Lower lobe of right lung (tissue), 2 donors: ENCODE measurements at regions not wholly inside any gene's neighbourhood (a gene's known extent, or its start where the extent isn't known, plus 50 kb on each side); places are given as distances from the start of the nearest gene placed in this dataset.

Experiments used
- ATAC-seq, 2 donors: fragments of 200-7000 bp; cut with Tn5 transposase; one replicate each; pipeline ENCODE4 v1.9.1; 2020 to 2022; ENCODE audit warnings: mild to moderate bottlenecking in 2 of 2, moderate library complexity in 2 of 2
- DNase-seq: peaks from one replicate; pipeline ENCODE4 v3.0.0-alpha.2; 2020
- H3K27ac ChIP-seq: fragments of 200-600 bp; one replicate; pipeline ENCODE4 v1.8.0; 2022
- H3K27me3 ChIP-seq: fragments of 200-600 bp; one replicate; pipeline ENCODE4 v1.8.0; 2022; ENCODE audit warnings: low read depth
- H3K36me3 ChIP-seq: fragments of 200-600 bp; one replicate; pipeline ENCODE4 v1.8.0; 2022; ENCODE audit warnings: mild to moderate bottlenecking
- H3K4me1 ChIP-seq: fragments of 200-600 bp; one replicate; pipeline ENCODE4 v1.8.0; 2022
- H3K4me3 ChIP-seq: fragments of 200-600 bp; one replicate; pipeline ENCODE4 v1.8.0; 2022; ENCODE audit warnings: mild to moderate bottlenecking
- H3K9me3 ChIP-seq: fragments of 200-600 bp; one replicate; pipeline ENCODE4 v1.8.0; 2022
- CTCF ChIP-seq: fragments of 200-600 bp; IDR thresholded peaks from one replicate; pipeline ENCODE4 v1.8.0; 2022; ENCODE audit warnings: antibody characterized with exemption, mild to moderate bottlenecking
- intact Hi-C: fragments of 100-400 bp; cut with DNase I; formaldehyde crosslinking; loops from one replicate; pipeline ENCODE4 v1.11.0; 2022
- donor health status: DM: no; HTN: yes; CAD: no; lungs with severe emphysema.

GRCh38 chr10:78474743-78475142, 441.1 kb downstream of the RPS24 start:
- H3K4me1 ChIP-seq: no peaks in the 10 kb centered on the region
- intact Hi-C loops: no loop called here
- H3K4me3 ChIP-seq: no peak overlapping the region
- no peaks in the 10 kb centered on the region for H3K27me3 ChIP-seq
- H3K9me3 ChIP-seq: no peaks in the 10 kb centered on the region
- ATAC-seq (no peak), DNase-seq (no peak)
- no peak overlapping the region for H3K27ac ChIP-seq
- H3K36me3 ChIP-seq: no peaks in the 10 kb centered on the region
- TF ChIP-seq CTCF: no peak

- DNase-seq (no peak), ATAC-seq (no peak)
- intact Hi-C loops: no loop called here
- TF ChIP-seq CTCF: no peak
- Histone ChIP-seq H3K4me3 (no peak overlapping the region), H3K4me1 (no peaks in the 10 kb centered on the region), H3K27ac (no peak overlapping the region), H3K27me3 (no peaks in the 10 kb centered on the region), H3K36me3 (no peaks in the 10 kb centered on the region), H3K9me3 (no peaks in the 10 kb centered on the region)
Observed at GRCh38 chr10:78475437-78475836, 441.8 kb downstream of the RPS24 start.

GRCh38 chr10:78476156-78476555, 442.5 kb downstream of the RPS24 start:
- Histone ChIP-seq H3K27ac (no peak overlapping the region), H3K27me3 (no peaks in the 10 kb centered on the region), H3K9me3 (no peaks in the 10 kb centered on the region), H3K4me1 (no peaks in the 10 kb centered on the region), H3K36me3 (no peaks in the 10 kb centered on the region), H3K4me3 (no peak overlapping the region)
- ATAC-seq (no peak), DNase-seq (no peak)
- no peak for TF ChIP-seq CTCF
- intact Hi-C loops: no loop called here

GRCh38 chr10:78476844-78477243, 443.2 kb downstream of the RPS24 start:
- intact Hi-C loops: no loop called here
- ATAC-seq (no peak), DNase-seq (no peak)
- Histone ChIP-seq H3K27ac (no peak overlapping the region), H3K9me3 (no peaks in the 10 kb centered on the region), H3K36me3 (no peaks in the 10 kb centered on the region), H3K4me3 (no peak overlapping the region), H3K4me1 (no peaks in the 10 kb centered on the region), H3K27me3 (no peaks in the 10 kb centered on the region)
- TF ChIP-seq CTCF: no peak

GRCh38 chr10:78478919-78479318, 445.3 kb downstream of the RPS24 start:
- no peaks in the 10 kb centered on the region for H3K4me1 ChIP-seq
- no peak for TF ChIP-seq CTCF
- no peaks in the 10 kb centered on the region for H3K36me3 ChIP-seq
- H3K4me3 ChIP-seq: no peak overlapping the region
- H3K27me3 ChIP-seq: no peaks in the 10 kb centered on the region
- H3K27ac ChIP-seq: no peak overlapping the region
- intact Hi-C loops: no loop called here
- H3K9me3 ChIP-seq: no peaks in the 10 kb centered on the region
- ATAC-seq (no peak), DNase-seq (no peak)

- intact Hi-C loops: no loop called here
- Histone ChIP-seq H3K27ac (no peak overlapping the region), H3K9me3 (no peaks in the 10 kb centered on the region), H3K27me3 (no peaks in the 10 kb centered on the region), H3K4me1 (no peaks in the 10 kb centered on the region), H3K4me3 (no peak overlapping the region), H3K36me3 (no peaks in the 10 kb centered on the region)
- ATAC-seq: no peak
- TF ChIP-seq CTCF: no peak
- no peak for DNase-seq
Observed at GRCh38 chr10:78479467-78479866, 445.8 kb downstream of the RPS24 start.
